Astrocyte of the cerebellum (primary cell): ENCODE measurements at regions not wholly inside any gene's neighbourhood (a gene's known extent, or its start where the extent isn't known, plus 50 kb on each side); places are given as distances from the start of the nearest gene placed in this dataset.

Experiments
- DNase-seq: peaks from one replicate; pipeline ENCODE4 v3.0.0-alpha.2; 2011; ENCODE audit warnings: low read depth
- H3K4me3 ChIP-seq: 2 replicates; pipeline ENCODE4 v1.5.1; 2011; ENCODE audit warnings: mild to moderate bottlenecking, low read depth, low read length, moderate library complexity
- CTCF ChIP-seq: IDR thresholded peaks from 2 replicates; pipeline ENCODE4 v1.5.1; 2012; ENCODE audit warnings: low read length, low read depth, moderate library complexity, mild to moderate bottlenecking; ENCODE audit errors: missing control alignments
- in situ Hi-C: cut with HindIII; loops from 2 replicates; pipeline ENCODE4 v1.10.0; 2017; ENCODE audit warnings: low sequenced_read_pairs

- in situ Hi-C loops = no loop called here
- no peak for DNase-seq
- TF ChIP-seq CTCF = no peak
- no peak overlapping the region for H3K4me3 ChIP-seq
These were observed 128.8 kb upstream of the LYZL2 start for GRCh38 chr10:30758338-30758737.

- no peak for TF ChIP-seq CTCF
- no peak for DNase-seq
- in situ Hi-C loops = no loop called here
- no peak overlapping the region for H3K4me3 ChIP-seq
These were observed 127.3 kb upstream of the LYZL2 start for GRCh38 chr10:30756896-30757295.

GRCh38 chr10:30756151-30756550 is 126.6 kb upstream of the LYZL2 start:
- H3K4me3 ChIP-seq = no peak overlapping the region
- in situ Hi-C loops = no loop called here
- DNase-seq = no peak
- no peak for TF ChIP-seq CTCF

- in situ Hi-C loops = no loop called here
- TF ChIP-seq CTCF = no peak
- H3K4me3 ChIP-seq = no peak overlapping the region
- no peak for DNase-seq
These were observed 125.9 kb upstream of the LYZL2 start for GRCh38 chr10:30755441-30755953.

- no peak for DNase-seq
- in situ Hi-C loops = no loop called here
- no peak for TF ChIP-seq CTCF
- H3K4me3 ChIP-seq = no peak overlapping the region
These were observed 122.9 kb upstream of the LYZL2 start for GRCh38 chr10:30752481-30752881.

GRCh38 chr10:30751678-30752331 is 122.3 kb upstream of the LYZL2 start:
- peak; percentile 41 for DNase-seq
- in situ Hi-C loops = no loop called here
- peak; percentile 96 for TF ChIP-seq CTCF
- H3K4me3 ChIP-seq = no peak overlapping the region
